CD4-positive, alpha-beta T cell treated with Interleukin-21 for 1 hour (primary cell): ENCODE measurements at regions not wholly inside any gene's neighbourhood (a gene's known extent, or its start where the extent isn't known, plus 50 kb on each side); places are given as distances from the start of the nearest gene placed in this dataset.

Source experiments
- DNase-seq: peaks from one replicate; pipeline ENCODE4 v3.0.0-alpha.2; 2020

- no peak for DNase-seq
Measured at GRCh38 chrX:57848857-57849256, 61.4 kb downstream of the ZXDA start.

- no peak for DNase-seq
Measured at GRCh38 chrX:57822818-57823217, 87.4 kb downstream of the ZXDA start.

GRCh38 chrX:57822398-57822797 is 87.9 kb downstream of the ZXDA start:
- no peak for DNase-seq

GRCh38 chrX:57821703-57822387 is 88.4 kb downstream of the ZXDA start:
- DNase-seq = peak; percentile 60

- no peak for DNase-seq
Measured at GRCh38 chrX:57817302-57817701, 93.0 kb downstream of the ZXDA start.

- no peak for DNase-seq
Measured at GRCh38 chrX:57772637-57773036, 92.6 kb upstream of the NLRP2B start.

GRCh38 chrX:57771689-57772088 is 91.6 kb upstream of the NLRP2B start:
- DNase-seq = no peak

- no peak for DNase-seq
Measured at GRCh38 chrX:57752866-57753265, 72.8 kb upstream of the NLRP2B start.

GRCh38 chrX:57741107-57741506 is 61.0 kb upstream of the NLRP2B start:
- no peak for DNase-seq

- no peak for DNase-seq
Measured at GRCh38 chrX:57737881-57738280, 57.8 kb upstream of the NLRP2B start.
